ENCODE measurements at regions not wholly inside any gene's neighbourhood (a gene's known extent, or its start where the extent isn't known, plus 50 kb on each side); places are given as distances from the start of the nearest gene placed in this dataset.

DNA sequence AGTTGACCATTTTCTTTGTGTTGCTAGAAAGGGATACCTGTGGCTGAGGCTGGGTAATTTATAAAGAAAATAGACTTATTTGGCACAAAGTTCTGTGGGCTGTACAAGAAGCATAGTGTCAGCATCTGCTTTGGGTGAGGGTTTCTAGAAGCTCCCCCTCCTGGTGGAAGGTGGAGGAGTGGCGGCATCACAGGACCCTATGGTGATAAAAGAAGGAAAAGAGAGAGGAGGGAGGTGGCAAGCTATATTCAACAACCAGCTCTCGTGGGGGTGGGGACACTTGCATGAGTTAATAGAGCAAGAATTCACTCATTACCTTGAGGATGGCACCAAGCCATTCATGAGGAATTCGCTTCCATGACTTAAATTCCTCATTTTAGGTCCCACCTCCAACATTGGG, 2041.4 kb upstream of the CDH9 start:
- no peaks in the 10 kb centered on the region for H3K79me2 ChIP-seq (ENCODE audit: control insufficient read depth, insufficient read depth, low read length, poor library complexity)
- no peaks in the 10 kb centered on the region for H3K27me3 ChIP-seq (ENCODE audit: insufficient read depth, low read length)
- no peak for DNase-seq
- peaks cover 0 to under 1% of the 10 kb centered on the region in 2 experiments for H3K4me1 ChIP-seq (ENCODE audit: control insufficient read depth in 1 of 2, insufficient read depth in 2 of 2, low read length in 2 of 2)
- H3K27ac ChIP-seq (ENCODE audit: low read depth, low read length): no peak overlapping the region
- H3K9me3 ChIP-seq (ENCODE audit: insufficient read depth, low read depth, low read length): no peaks in the 10 kb centered on the region
- no peak overlapping the region for H4K91ac ChIP-seq (ENCODE audit: low read depth, low read length)
- H4K8ac ChIP-seq (ENCODE audit: low read depth, low read length): no peak overlapping the region
- no peak overlapping the region for H3K23ac ChIP-seq (ENCODE audit: low read length)
- no peak overlapping the region for H2AFZ ChIP-seq (ENCODE audit: insufficient read depth, low read length, poor library complexity)
- H2BK12ac ChIP-seq (ENCODE audit: low read length): no peak overlapping the region
- no peak overlapping the region for H3K14ac ChIP-seq (ENCODE audit: low read length)
- no peak overlapping the region for H2AK5ac ChIP-seq (ENCODE audit: low read length)
- H3K4ac ChIP-seq (ENCODE audit: low read depth, low read length): no peak overlapping the region
- H4K12ac ChIP-seq (ENCODE audit: low read depth, low read length): no peak overlapping the region
- no peak overlapping the region for H3K4me3 ChIP-seq (ENCODE audit: low read depth, low read length)
- no peak overlapping the region for H2BK5ac ChIP-seq (ENCODE audit: low read depth, low read length, poor library complexity)
- no peak overlapping the region for H3K18ac ChIP-seq (ENCODE audit: low read length)
- no peak overlapping the region for H3K9ac ChIP-seq (ENCODE audit: low read length)
- no peak overlapping the region for H2BK120ac ChIP-seq (ENCODE audit: insufficient read depth, low read length, poor library complexity)
- H3K4me2 ChIP-seq (ENCODE audit: low read length): no peak overlapping the region
- WGBS (ENCODE audit: extremely low coverage, insufficient coverage, insufficient read length): no CpG with 5 or more reads among the region's 3 CpGs
- no peaks in the 10 kb centered on the region for H3K36me3 ChIP-seq (ENCODE audit: control insufficient read depth in 1 of 2, insufficient read depth in 2 of 2, low read length in 2 of 2)
- no peaks in the 10 kb centered on the region for H3K79me1 ChIP-seq (ENCODE audit: low read length)

GRCh38 chr5:29077451-29077850, 2039.1 kb upstream of the CDH9 start:
- H3K27ac ChIP-seq (ENCODE audit: low read depth, low read length): no peak overlapping the region
- H4K8ac ChIP-seq (ENCODE audit: low read depth, low read length): no peak overlapping the region
- no peak overlapping the region for H4K12ac ChIP-seq (ENCODE audit: low read depth, low read length)
- H2BK5ac ChIP-seq (ENCODE audit: low read depth, low read length, poor library complexity): no peak overlapping the region
- H3K14ac ChIP-seq (ENCODE audit: low read length): no peak overlapping the region
- no peaks in the 10 kb centered on the region for H3K4me1 ChIP-seq (ENCODE audit: control insufficient read depth in 1 of 2, insufficient read depth in 2 of 2, low read length in 2 of 2)
- no peaks in the 10 kb centered on the region for H3K79me1 ChIP-seq (ENCODE audit: low read length)
- no peak overlapping the region for H3K18ac ChIP-seq (ENCODE audit: low read length)
- no peak overlapping the region for H2AK5ac ChIP-seq (ENCODE audit: low read length)
- H3K23ac ChIP-seq (ENCODE audit: low read length): no peak overlapping the region
- no peak overlapping the region for H3K9ac ChIP-seq (ENCODE audit: low read length)
- no peaks in the 10 kb centered on the region for H3K27me3 ChIP-seq (ENCODE audit: insufficient read depth, low read length)
- no peak overlapping the region for H3K4me3 ChIP-seq (ENCODE audit: low read depth, low read length)
- H3K79me2 ChIP-seq (ENCODE audit: control insufficient read depth, insufficient read depth, low read length, poor library complexity): no peaks in the 10 kb centered on the region
- H2BK12ac ChIP-seq (ENCODE audit: low read length): no peak overlapping the region
- H2AFZ ChIP-seq (ENCODE audit: insufficient read depth, low read length, poor library complexity): no peak overlapping the region
- no peak overlapping the region for H2BK120ac ChIP-seq (ENCODE audit: insufficient read depth, low read length, poor library complexity)
- no peak for DNase-seq
- WGBS (ENCODE audit: extremely low coverage, insufficient coverage, insufficient read length): no CpG with 5 or more reads among the region's 5 CpGs
- no peaks in the 10 kb centered on the region for H3K9me3 ChIP-seq (ENCODE audit: insufficient read depth, low read depth, low read length)
- no peak overlapping the region for H3K4ac ChIP-seq (ENCODE audit: low read depth, low read length)
- no peak overlapping the region for H3K4me2 ChIP-seq (ENCODE audit: low read length)
- no peaks in the 10 kb centered on the region for H3K36me3 ChIP-seq (ENCODE audit: control insufficient read depth in 1 of 2, insufficient read depth in 2 of 2, low read length in 2 of 2)
- H4K91ac ChIP-seq (ENCODE audit: low read depth, low read length): no peak overlapping the region

- H2BK12ac ChIP-seq (ENCODE audit: low read length): no peak overlapping the region
- H4K8ac ChIP-seq (ENCODE audit: low read depth, low read length): no peak overlapping the region
- H3K79me1 ChIP-seq (ENCODE audit: low read length): no peaks in the 10 kb centered on the region
- H3K4me3 ChIP-seq (ENCODE audit: low read depth, low read length): no peak overlapping the region
- H3K14ac ChIP-seq (ENCODE audit: low read length): no peak overlapping the region
- no peak overlapping the region for H3K23ac ChIP-seq (ENCODE audit: low read length)
- no peak overlapping the region for H3K9ac ChIP-seq (ENCODE audit: low read length)
- WGBS (ENCODE audit: extremely low coverage, insufficient coverage, insufficient read length): no CpG with 5 or more reads among the region's 2 CpGs
- DNase-seq: no peak
- no peak overlapping the region for H3K4ac ChIP-seq (ENCODE audit: low read depth, low read length)
- no peaks in the 10 kb centered on the region for H3K79me2 ChIP-seq (ENCODE audit: control insufficient read depth, insufficient read depth, low read length, poor library complexity)
- no peaks in the 10 kb centered on the region for H3K36me3 ChIP-seq (ENCODE audit: control insufficient read depth in 1 of 2, insufficient read depth in 2 of 2, low read length in 2 of 2)
- H2BK5ac ChIP-seq (ENCODE audit: low read depth, low read length, poor library complexity): no peak overlapping the region
- no peak overlapping the region for H3K4me2 ChIP-seq (ENCODE audit: low read length)
- no peaks in the 10 kb centered on the region for H3K4me1 ChIP-seq (ENCODE audit: control insufficient read depth in 1 of 2, insufficient read depth in 2 of 2, low read length in 2 of 2)
- no peak overlapping the region for H2AK5ac ChIP-seq (ENCODE audit: low read length)
- H4K91ac ChIP-seq (ENCODE audit: low read depth, low read length): no peak overlapping the region
- no peaks in the 10 kb centered on the region for H3K9me3 ChIP-seq (ENCODE audit: insufficient read depth, low read depth, low read length)
- no peaks in the 10 kb centered on the region for H3K27me3 ChIP-seq (ENCODE audit: insufficient read depth, low read length)
- H3K27ac ChIP-seq (ENCODE audit: low read depth, low read length): no peak overlapping the region
- H2AFZ ChIP-seq (ENCODE audit: insufficient read depth, low read length, poor library complexity): no peak overlapping the region
- no peak overlapping the region for H4K12ac ChIP-seq (ENCODE audit: low read depth, low read length)
- H3K18ac ChIP-seq (ENCODE audit: low read length): no peak overlapping the region
- no peak overlapping the region for H2BK120ac ChIP-seq (ENCODE audit: insufficient read depth, low read length, poor library complexity)
Observed at GRCh38 chr5:29069104-29069402, 2030.7 kb upstream of the CDH9 start.

GRCh38 chr5:29061381-29061780, 2023.0 kb upstream of the CDH9 start:
- Histone ChIP-seq H3K4me2 (ENCODE audit: low read length) (no peak overlapping the region), H2BK5ac (ENCODE audit: low read depth, low read length, poor library complexity) (no peak overlapping the region), H3K4me1 (ENCODE audit: control insufficient read depth in 1 of 2, insufficient read depth in 2 of 2, low read length in 2 of 2) (no peaks in the 10 kb centered on the region), H2AK5ac (ENCODE audit: low read length) (no peak overlapping the region), H3K14ac (ENCODE audit: low read length) (no peak overlapping the region), H3K36me3 (ENCODE audit: control insufficient read depth in 1 of 2, insufficient read depth in 2 of 2, low read length in 2 of 2) (no peaks in the 10 kb centered on the region), H3K4ac (ENCODE audit: low read depth, low read length) (no peak overlapping the region), H4K8ac (ENCODE audit: low read depth, low read length) (no peak overlapping the region), H4K12ac (ENCODE audit: low read depth, low read length) (no peak overlapping the region), H3K79me1 (ENCODE audit: low read length) (no peaks in the 10 kb centered on the region), H3K4me3 (ENCODE audit: low read depth, low read length) (no peak overlapping the region), H2BK120ac (ENCODE audit: insufficient read depth, low read length, poor library complexity) (no peak overlapping the region), H3K18ac (ENCODE audit: low read length) (no peak overlapping the region), H3K23ac (ENCODE audit: low read length) (no peak overlapping the region), H3K27me3 (ENCODE audit: insufficient read depth, low read length) (no peaks in the 10 kb centered on the region), H2BK12ac (ENCODE audit: low read length) (no peak overlapping the region), H3K9me3 (ENCODE audit: insufficient read depth, low read depth, low read length) (no peaks in the 10 kb centered on the region), H4K91ac (ENCODE audit: low read depth, low read length) (no peak overlapping the region), H3K9ac (ENCODE audit: low read length) (no peak overlapping the region), H3K27ac (ENCODE audit: low read depth, low read length) (no peak overlapping the region), H3K79me2 (ENCODE audit: control insufficient read depth, insufficient read depth, low read length, poor library complexity) (no peaks in the 10 kb centered on the region), H2AFZ (ENCODE audit: insufficient read depth, low read length, poor library complexity) (no peak overlapping the region)
- WGBS (ENCODE audit: extremely low coverage, insufficient coverage, insufficient read length): no CpG with 5 or more reads among the region's 1 CpG
- DNase-seq: no peak

GRCh38 chr5:29054694-29055093, 2016.3 kb upstream of the CDH9 start:
- H3K14ac ChIP-seq (ENCODE audit: low read length): no peak overlapping the region
- H3K4me1 ChIP-seq (ENCODE audit: control insufficient read depth in 1 of 2, insufficient read depth in 2 of 2, low read length in 2 of 2): no peaks in the 10 kb centered on the region
- no peak overlapping the region for H2AK5ac ChIP-seq (ENCODE audit: low read length)
- no peaks in the 10 kb centered on the region for H3K36me3 ChIP-seq (ENCODE audit: control insufficient read depth in 1 of 2, insufficient read depth in 2 of 2, low read length in 2 of 2)
- H3K4me2 ChIP-seq (ENCODE audit: low read length): no peak overlapping the region
- H3K27me3 ChIP-seq (ENCODE audit: insufficient read depth, low read length): no peaks in the 10 kb centered on the region
- H4K8ac ChIP-seq (ENCODE audit: low read depth, low read length): no peak overlapping the region
- WGBS (ENCODE audit: extremely low coverage, insufficient coverage, insufficient read length): no CpG with 5 or more reads among the region's 1 CpG
- H2BK12ac ChIP-seq (ENCODE audit: low read length): no peak overlapping the region
- H4K91ac ChIP-seq (ENCODE audit: low read depth, low read length): no peak overlapping the region
- no peaks in the 10 kb centered on the region for H3K79me2 ChIP-seq (ENCODE audit: control insufficient read depth, insufficient read depth, low read length, poor library complexity)
- no peak overlapping the region for H2AFZ ChIP-seq (ENCODE audit: insufficient read depth, low read length, poor library complexity)
- no peak overlapping the region for H3K9ac ChIP-seq (ENCODE audit: low read length)
- H4K12ac ChIP-seq (ENCODE audit: low read depth, low read length): no peak overlapping the region
- H3K4me3 ChIP-seq (ENCODE audit: low read depth, low read length): no peak overlapping the region
- no peak overlapping the region for H3K27ac ChIP-seq (ENCODE audit: low read depth, low read length)
- H2BK120ac ChIP-seq (ENCODE audit: insufficient read depth, low read length, poor library complexity): no peak overlapping the region
- H3K4ac ChIP-seq (ENCODE audit: low read depth, low read length): no peak overlapping the region
- H2BK5ac ChIP-seq (ENCODE audit: low read depth, low read length, poor library complexity): no peak overlapping the region
- DNase-seq: no peak
- H3K23ac ChIP-seq (ENCODE audit: low read length): no peak overlapping the region
- H3K18ac ChIP-seq (ENCODE audit: low read length): no peak overlapping the region
- H3K9me3 ChIP-seq (ENCODE audit: insufficient read depth, low read depth, low read length): no peaks in the 10 kb centered on the region
- no peaks in the 10 kb centered on the region for H3K79me1 ChIP-seq (ENCODE audit: low read length)
